Tibial nerve (tissue), 3 donors: ENCODE measurements at regions not wholly inside any gene's neighbourhood (a gene's known extent, or its start where the extent isn't known, plus 50 kb on each side); places are given as distances from the start of the nearest gene placed in this dataset.

ENCODE experiments used
- POLR2A ChIP-seq, 2 donors: fragments of 450-650 bp; IDR thresholded peaks; one replicate each; pipeline ENCODE4 v1.6.1; 2017; ENCODE audit warnings: antibody characterized with exemption in 2 of 2, mild to moderate bottlenecking in 2 of 2, moderate library complexity in 2 of 2
- TF ChIP-seq, protein P1 (sequence below), 5 experiments: fragments of 200-600 bp in 3 of 5; fragments of 450-650 bp in 2 of 5; sonication (generic) in 3 of 5; IDR thresholded peaks; one replicate each; pipeline ENCODE4 v1.5.1; 2016 to 2019; ENCODE audit warnings: antibody characterized with exemption in 5 of 5, mild to moderate bottlenecking in 3 of 5, moderate library complexity in 2 of 5

DNA sequence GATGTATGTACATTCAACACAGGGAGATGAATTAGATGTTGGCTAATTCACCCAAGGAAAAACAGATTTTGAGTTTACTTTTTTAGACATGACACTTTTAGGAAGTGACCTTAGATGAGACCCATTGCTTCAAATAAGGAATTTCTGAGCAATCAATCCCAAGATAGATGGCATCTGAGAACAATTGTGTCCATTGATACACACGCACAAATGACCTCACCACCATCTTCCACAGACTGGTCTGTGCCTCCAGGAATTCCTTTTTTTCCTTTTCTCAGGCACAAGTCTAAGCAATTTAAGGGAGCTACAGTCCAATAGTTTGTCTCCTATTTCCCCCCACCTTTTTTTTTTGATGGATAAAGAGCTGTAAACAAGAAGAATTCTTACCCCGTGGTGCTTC is 265.3 kb downstream of the TBL1XR1 start:
- TF ChIP-seq, protein P1, sequence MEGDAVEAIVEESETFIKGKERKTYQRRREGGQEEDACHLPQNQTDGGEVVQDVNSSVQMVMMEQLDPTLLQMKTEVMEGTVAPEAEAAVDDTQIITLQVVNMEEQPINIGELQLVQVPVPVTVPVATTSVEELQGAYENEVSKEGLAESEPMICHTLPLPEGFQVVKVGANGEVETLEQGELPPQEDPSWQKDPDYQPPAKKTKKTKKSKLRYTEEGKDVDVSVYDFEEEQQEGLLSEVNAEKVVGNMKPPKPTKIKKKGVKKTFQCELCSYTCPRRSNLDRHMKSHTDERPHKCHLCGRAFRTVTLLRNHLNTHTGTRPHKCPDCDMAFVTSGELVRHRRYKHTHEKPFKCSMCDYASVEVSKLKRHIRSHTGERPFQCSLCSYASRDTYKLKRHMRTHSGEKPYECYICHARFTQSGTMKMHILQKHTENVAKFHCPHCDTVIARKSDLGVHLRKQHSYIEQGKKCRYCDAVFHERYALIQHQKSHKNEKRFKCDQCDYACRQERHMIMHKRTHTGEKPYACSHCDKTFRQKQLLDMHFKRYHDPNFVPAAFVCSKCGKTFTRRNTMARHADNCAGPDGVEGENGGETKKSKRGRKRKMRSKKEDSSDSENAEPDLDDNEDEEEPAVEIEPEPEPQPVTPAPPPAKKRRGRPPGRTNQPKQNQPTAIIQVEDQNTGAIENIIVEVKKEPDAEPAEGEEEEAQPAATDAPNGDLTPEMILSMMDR (IDR thresholded peaks at IDR 0.05), result no peak
- TF ChIP-seq POLR2A (IDR thresholded peaks at IDR 0.05), result no peak
